ENCODE measurements at regions not wholly inside any gene's neighbourhood (a gene's known extent, or its start where the extent isn't known, plus 50 kb on each side); places are given as distances from the start of the nearest gene placed in this dataset.
A peak's percentile ranks its signal among the peaks of the same experiment; 100 is the strongest.
"Not testable (repeated sequence)": the region's sequence is repeated elsewhere in the genome, so short reads cannot be mapped to it uniquely, and the experiment has no call there.

GRCh38 chr20:63136296-63136695 is 79.6 kb downstream of the YTHDF1 start:
- peak in 1 of 2 donors; percentile 2 for DNase-seq
- 70 to 88% methylated on average over 8 of the region's 8 CpGs for WGBS, 2 donors
- H3K27me3 ChIP-seq = peaks cover 0 to 46% (median 40%) of the 10 kb centered on the region in 7 donors

GRCh38 chr20:63135411-63135810 is 80.5 kb downstream of the YTHDF1 start:
- Histone ChIP-seq H3K27ac (no peak overlapping the region), H3K27me3 (peaks cover 0 to 48% (median 41%) of the 10 kb centered on the region in 7 donors), H3K4me1 (no peaks in the 10 kb centered on the region), H3K4me3 (no peak overlapping the region), H3K36me3 (no peaks in the 10 kb centered on the region), H3K9me3 (no peaks in the 10 kb centered on the region)
- DNase-seq (peak in 1 of 2 donors; percentile 1), ATAC-seq (no peak)
- intact Hi-C loops (cut with DNase I) = no loop called here
- WGBS, 2 donors = 70 to 78% methylated on average over 9 to 16 of the region's 17 CpGs
- TF ChIP-seq, protein P1, sequence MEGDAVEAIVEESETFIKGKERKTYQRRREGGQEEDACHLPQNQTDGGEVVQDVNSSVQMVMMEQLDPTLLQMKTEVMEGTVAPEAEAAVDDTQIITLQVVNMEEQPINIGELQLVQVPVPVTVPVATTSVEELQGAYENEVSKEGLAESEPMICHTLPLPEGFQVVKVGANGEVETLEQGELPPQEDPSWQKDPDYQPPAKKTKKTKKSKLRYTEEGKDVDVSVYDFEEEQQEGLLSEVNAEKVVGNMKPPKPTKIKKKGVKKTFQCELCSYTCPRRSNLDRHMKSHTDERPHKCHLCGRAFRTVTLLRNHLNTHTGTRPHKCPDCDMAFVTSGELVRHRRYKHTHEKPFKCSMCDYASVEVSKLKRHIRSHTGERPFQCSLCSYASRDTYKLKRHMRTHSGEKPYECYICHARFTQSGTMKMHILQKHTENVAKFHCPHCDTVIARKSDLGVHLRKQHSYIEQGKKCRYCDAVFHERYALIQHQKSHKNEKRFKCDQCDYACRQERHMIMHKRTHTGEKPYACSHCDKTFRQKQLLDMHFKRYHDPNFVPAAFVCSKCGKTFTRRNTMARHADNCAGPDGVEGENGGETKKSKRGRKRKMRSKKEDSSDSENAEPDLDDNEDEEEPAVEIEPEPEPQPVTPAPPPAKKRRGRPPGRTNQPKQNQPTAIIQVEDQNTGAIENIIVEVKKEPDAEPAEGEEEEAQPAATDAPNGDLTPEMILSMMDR (IDR thresholded peaks at IDR 0.05) = no peak

More at GRCh38 chr20:63136296-63136695, 79.6 kb downstream of the YTHDF1 start:
- Histone ChIP-seq H3K4me1 (no peaks in the 10 kb centered on the region), H3K36me3 (no peaks in the 10 kb centered on the region), H3K9me3 (no peaks in the 10 kb centered on the region), H3K4me3 (no peak overlapping the region), H3K27ac (no peak overlapping the region)
- no peak for ATAC-seq
- TF ChIP-seq, protein P1 (IDR thresholded peaks at IDR 0.05) = no peak
- intact Hi-C loops (cut with DNase I) = no loop called here

DNA sequence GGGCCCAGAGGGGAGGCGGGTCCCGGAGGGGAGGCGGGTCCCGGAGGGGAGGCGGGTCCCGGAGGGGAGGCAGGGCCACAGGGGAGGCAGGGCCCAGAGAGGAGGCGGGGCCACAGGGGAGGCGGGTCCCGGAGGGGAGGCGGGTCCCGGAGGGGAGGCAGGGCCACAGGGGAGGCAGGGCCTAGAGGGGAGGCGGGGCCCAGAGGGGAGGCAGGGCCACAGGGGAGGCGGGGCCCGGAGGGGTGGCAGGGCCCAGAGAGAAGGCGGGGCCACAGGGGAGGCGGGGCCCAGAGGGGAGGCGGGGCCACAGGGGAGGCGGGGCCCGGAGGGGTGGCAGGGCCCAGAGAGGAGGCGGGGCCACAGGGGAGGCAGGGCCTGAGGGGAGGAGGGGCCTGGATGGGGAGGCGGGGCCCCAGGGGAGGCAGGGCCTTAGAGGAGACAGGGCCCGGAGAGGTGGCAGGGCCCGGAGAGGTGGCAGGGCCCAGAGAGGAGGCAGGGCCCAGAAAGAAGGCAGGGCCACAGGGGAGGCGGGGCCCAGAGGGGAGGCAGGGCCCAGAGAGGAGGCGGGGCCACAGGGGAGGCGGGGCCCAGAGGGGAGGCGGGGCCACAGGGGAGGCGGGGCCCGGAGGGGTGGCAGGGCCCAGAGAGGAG is 81.1 kb downstream of the YTHDF1 start:
- H3K27ac ChIP-seq; H3K4me3 ChIP-seq; H3K9me3 ChIP-seq; intact Hi-C loops (cut with DNase I); ATAC-seq; H3K36me3 ChIP-seq; H3K4me1 ChIP-seq; DNase-seq: not testable (repeated sequence)
- H3K27me3 ChIP-seq = peaks cover 0 to 53% (median 46%) of the 10 kb centered on the region in 7 donors
- 87 to 89% methylated on average over 3 to 5 of the region's 29 CpGs for WGBS, 2 donors

DNA sequence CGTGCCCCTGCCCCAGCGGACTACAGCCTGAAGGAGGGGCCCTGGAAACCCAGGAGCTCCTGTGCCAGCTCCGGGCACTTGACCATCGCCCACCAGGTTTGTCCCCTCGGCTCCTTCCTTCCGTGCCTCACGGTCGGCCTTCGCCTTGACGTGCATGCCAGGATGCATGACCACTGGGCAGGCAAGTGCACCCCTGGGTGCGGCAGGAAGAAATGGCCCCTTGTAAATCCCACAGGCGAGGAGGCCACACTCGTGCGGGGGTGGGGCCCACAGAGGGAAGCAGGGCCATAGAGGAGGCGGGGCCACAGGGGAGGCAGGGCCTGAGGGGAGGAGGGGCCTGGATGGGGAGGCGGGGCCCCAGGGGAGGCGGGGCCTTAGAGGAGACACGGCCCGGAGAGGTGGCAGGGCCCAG is 81.7 kb downstream of the YTHDF1 start:
- H3K36me3 ChIP-seq = no peaks in the 10 kb centered on the region
- H3K4me1 ChIP-seq = no peaks in the 10 kb centered on the region
- DNase-seq = peak in 1 of 2 donors; percentile 11
- H3K9me3 ChIP-seq = no peaks in the 10 kb centered on the region
- TF ChIP-seq, protein P1 (IDR thresholded peaks at IDR 0.05) = no peak
- H3K27me3 ChIP-seq = peaks cover 0 to 60% (median 52%) of the 10 kb centered on the region in 7 donors
- H3K27ac ChIP-seq = no peak overlapping the region
- no peak overlapping the region for H3K4me3 ChIP-seq
- intact Hi-C loops (cut with DNase I) = no loop called here
- no peak for ATAC-seq
- 76 to 84% methylated on average over 14 to 19 of the region's 19 CpGs for WGBS, 2 donors

DNA sequence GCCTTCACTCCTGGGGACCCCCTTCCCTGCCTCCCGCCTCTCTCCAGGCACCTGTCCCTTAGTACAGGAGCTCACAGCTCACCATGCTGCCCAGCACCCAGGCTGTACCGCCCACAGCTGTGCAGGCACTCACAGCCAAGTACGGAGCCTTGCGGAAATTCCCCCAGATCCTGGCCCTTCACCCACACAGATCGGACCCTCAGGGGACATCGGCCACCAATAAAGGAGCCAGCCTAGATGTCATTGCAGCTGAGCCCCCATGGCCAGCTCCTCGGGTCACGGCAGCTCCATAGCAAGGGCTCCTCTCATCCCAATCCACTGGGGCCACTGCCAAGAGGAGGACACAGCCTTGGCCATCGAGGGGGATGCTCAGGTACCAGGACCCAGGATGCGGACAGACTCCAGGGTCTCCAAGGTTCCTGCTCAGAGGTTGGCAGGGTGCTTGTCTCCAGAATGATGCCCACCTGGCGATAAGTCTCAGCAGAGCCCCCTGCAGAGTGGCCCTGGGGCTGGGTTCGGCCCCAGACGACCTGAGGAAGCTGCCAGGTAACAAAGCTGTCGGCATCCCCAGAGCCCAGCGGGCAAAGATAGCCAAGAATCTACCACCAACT is 82.3 kb downstream of the YTHDF1 start:
- Histone ChIP-seq H3K27me3 (peaks cover 0 to 66% (median 55%) of the 10 kb centered on the region in 7 donors), H3K9me3 (no peaks in the 10 kb centered on the region), H3K4me3 (no peak overlapping the region), H3K27ac (no peak overlapping the region), H3K36me3 (no peaks in the 10 kb centered on the region), H3K4me1 (no peaks in the 10 kb centered on the region)
- WGBS, 2 donors = 85 to 87% methylated on average over 15 of the region's 15 CpGs
- intact Hi-C loops (cut with DNase I) = no loop called here
- DNase-seq (peak in 1 of 2 donors; percentile 2), ATAC-seq (no peak)
- TF ChIP-seq, protein P1 (IDR thresholded peaks at IDR 0.05) = no peak

Measured in heart right ventricle (tissue), 16 donors.